Large intestine (tissue), 3 donors: ENCODE measurements at regions not wholly inside any gene's neighbourhood (a gene's known extent, or its start where the extent isn't known, plus 50 kb on each side); places are given as distances from the start of the nearest gene placed in this dataset.
"Not testable (repeated sequence)": the region's sequence is repeated elsewhere in the genome, so short reads cannot be mapped to it uniquely, and the experiment has no call there.

Source experiments
- DNase-seq, 2 donors: peaks; one replicate each; pipeline versions ENCODE4 v3.0.0 to v3.0.0-alpha.2; 2013
- H3K27ac ChIP-seq: one replicate; pipeline ENCODE4 v1.5.1; 2013; ENCODE audit warnings: low read length
- H3K27me3 ChIP-seq: 2 replicates; pipeline ENCODE4 v1.6.1; 2013; ENCODE audit warnings: low read length; ENCODE audit not compliant: control insufficient read depth, insufficient read depth
- H3K36me3 ChIP-seq: 2 replicates; pipeline ENCODE4 v1.6.1; 2013; ENCODE audit warnings: low read length; ENCODE audit not compliant: control insufficient read depth, insufficient read depth
- H3K4me1 ChIP-seq: one replicate; pipeline ENCODE4 v1.6.1; 2013; ENCODE audit warnings: low read length; ENCODE audit not compliant: control insufficient read depth, insufficient read depth
- H3K4me3 ChIP-seq: one replicate; pipeline ENCODE4 v1.5.1; 2013; ENCODE audit warnings: low read length
- H3K9me3 ChIP-seq: one replicate; pipeline ENCODE4 v1.6.1; 2013; ENCODE audit warnings: mild to moderate bottlenecking, low read depth, low read length, moderate library complexity; ENCODE audit not compliant: control insufficient read depth
- WGBS: methylation state at CpG from one replicate; pipeline ENCODE4 v1.1.5; 2013; ENCODE audit warnings: low lambda C conversion rate; ENCODE audit not compliant: insufficient coverage; 5-methylcytosine and 5-hydroxymethylcytosine counted together

DNA sequence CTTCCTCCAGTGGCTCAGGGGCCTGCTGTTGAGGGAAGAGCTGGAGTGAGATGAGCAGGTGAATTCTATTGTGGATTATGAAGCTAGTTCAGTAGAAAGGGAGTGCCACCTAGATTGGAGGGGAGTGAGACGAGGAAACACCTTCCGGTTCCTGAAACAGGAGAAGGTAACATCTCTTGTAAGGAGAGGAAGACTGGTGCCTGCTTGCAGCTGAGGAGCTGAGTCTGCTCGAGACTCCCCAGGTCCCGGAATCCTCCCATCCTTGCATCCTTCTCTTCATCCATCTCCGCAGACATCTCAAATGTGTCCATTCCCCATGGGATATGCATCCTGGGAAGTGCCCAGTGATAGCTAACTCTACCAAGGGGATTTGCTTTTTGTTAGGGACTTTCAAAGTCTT, 242.9 kb upstream of the ZFP64 start:
- H3K27ac ChIP-seq, result no peak overlapping the region
- peaks cover 2% of the 10 kb centered on the region for H3K27me3 ChIP-seq
- H3K4me1 ChIP-seq, result no peaks in the 10 kb centered on the region
- no peak overlapping the region for H3K4me3 ChIP-seq
- DNase-seq, result no peak
- no peaks in the 10 kb centered on the region for H3K9me3 ChIP-seq
- no peaks in the 10 kb centered on the region for H3K36me3 ChIP-seq
- no CpG with 5 or more reads among the region's 5 CpGs for WGBS

- DNase-seq, result no peak
- no CpG with 5 or more reads among the region's 2 CpGs for WGBS
- no peaks in the 10 kb centered on the region for H3K9me3 ChIP-seq
- no peaks in the 10 kb centered on the region for H3K27me3 ChIP-seq
- H3K4me3 ChIP-seq, result no peak overlapping the region
- no peak overlapping the region for H3K27ac ChIP-seq
- no peaks in the 10 kb centered on the region for H3K4me1 ChIP-seq
- H3K36me3 ChIP-seq, result no peaks in the 10 kb centered on the region
Observed at GRCh38 chr20:52434041-52434425, 242.5 kb upstream of the ZFP64 start.

DNA sequence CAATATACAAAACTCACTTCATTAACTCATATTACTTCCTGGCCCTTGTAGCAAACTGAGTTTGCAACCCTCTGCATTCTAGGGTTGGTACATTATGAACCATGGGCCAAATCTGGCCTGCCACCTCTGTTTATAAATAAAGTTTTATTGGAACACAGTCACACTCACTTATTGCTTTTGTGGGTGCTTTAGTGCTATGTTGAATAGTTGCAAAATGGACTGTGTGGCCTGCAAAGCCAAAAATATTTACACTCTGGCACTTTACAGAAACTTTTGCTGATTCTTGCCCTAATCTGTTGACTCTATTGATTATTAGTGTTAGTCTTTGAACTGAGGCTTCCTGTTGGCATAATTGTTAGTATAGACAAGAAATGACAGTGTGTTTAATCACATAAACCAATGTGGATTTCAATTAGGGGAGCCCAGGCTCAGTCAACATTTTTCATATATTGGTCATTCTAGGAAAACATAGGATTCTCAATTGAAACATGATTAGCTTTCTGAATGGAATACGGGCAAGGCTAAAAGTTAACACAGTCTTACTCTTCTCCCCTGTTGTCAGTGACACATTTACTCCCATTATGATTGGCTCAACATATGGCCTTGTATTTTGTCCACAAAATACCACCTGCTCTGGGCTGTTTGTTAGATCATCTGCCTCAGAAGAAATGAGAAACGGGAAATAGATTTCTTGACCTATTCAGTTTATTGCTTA, 241.9 kb upstream of the ZFP64 start:
- no CpG with 5 or more reads among the region's 2 CpGs for WGBS
- no peak overlapping the region for H3K27ac ChIP-seq

GRCh38 chr20:52432740-52433139, 241.2 kb upstream of the ZFP64 start:
- Histone ChIP-seq H3K4me1 (no peaks in the 10 kb centered on the region), H3K27ac (no peak overlapping the region), H3K27me3 (no peaks in the 10 kb centered on the region), H3K36me3 (no peaks in the 10 kb centered on the region), H3K4me3 (no peak overlapping the region), H3K9me3 (no peaks in the 10 kb centered on the region)
- DNase-seq, result no peak
- no CpG with 5 or more reads among the region's 2 CpGs for WGBS

More for the DNA sequence above, 241.9 kb upstream of the ZFP64 start:
- Histone ChIP-seq H3K36me3 (no peaks in the 10 kb centered on the region), H3K4me3 (no peak overlapping the region), H3K9me3 (no peaks in the 10 kb centered on the region), H3K4me1 (no peaks in the 10 kb centered on the region), H3K27me3 (no peaks in the 10 kb centered on the region)
- DNase-seq, result no peak

DNA sequence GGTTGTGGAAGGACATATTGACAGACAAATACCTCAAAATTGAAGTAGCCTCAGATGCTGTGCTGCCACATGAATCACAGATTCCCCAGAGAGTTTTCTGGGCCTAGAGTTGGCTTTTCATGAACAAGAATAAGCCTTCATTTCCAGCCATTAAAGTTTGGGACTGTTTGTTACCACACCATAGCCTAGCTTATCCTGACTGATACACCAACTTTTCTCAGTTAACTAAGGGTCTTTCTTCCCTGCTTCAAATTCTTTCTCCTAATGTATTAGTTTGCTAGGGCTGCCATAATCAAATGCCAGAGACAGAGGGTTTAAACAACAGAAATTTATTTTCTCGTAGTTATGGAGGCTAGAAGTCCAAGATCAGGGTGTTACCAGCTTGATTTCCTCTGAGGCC, 237.4 kb upstream of the ZFP64 start:
- 100% methylated on average over 1 of the region's 1 CpG for WGBS
- H3K27ac ChIP-seq, result no peak overlapping the region
- H3K27me3 ChIP-seq, result no peaks in the 10 kb centered on the region

DNA sequence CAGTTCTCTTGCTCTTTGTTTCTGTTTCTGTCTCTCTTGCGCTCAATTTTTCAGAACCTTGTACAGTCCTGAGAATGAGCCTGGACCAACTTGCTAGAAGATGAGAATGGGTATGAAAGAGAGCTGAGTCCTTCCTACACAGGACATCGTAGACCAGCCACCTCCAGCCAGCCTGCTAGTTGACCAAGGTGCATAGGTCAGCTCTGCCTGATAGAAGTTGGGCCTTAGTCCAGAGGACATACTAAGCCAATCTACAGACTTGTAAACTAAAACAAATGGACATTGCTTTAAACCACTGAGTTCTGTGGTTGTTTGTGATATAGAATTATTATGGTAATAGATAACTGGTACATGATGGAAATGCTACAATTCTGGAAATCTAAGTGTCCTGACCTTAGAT, 236.4 kb upstream of the ZFP64 start:
- no peak for DNase-seq
- no peaks in the 10 kb centered on the region for H3K27me3 ChIP-seq
- no peak overlapping the region for H3K4me3 ChIP-seq
- no peak overlapping the region for H3K27ac ChIP-seq
- H3K9me3 ChIP-seq, result no peaks in the 10 kb centered on the region
- WGBS, result no CpG with 5 or more reads among the region's 2 CpGs
- no peaks in the 10 kb centered on the region for H3K4me1 ChIP-seq
- H3K36me3 ChIP-seq, result no peaks in the 10 kb centered on the region

More for the DNA sequence above, 237.4 kb upstream of the ZFP64 start:
- Histone ChIP-seq H3K9me3 (no peaks in the 10 kb centered on the region), H3K36me3 (no peaks in the 10 kb centered on the region), H3K4me3 (no peak overlapping the region), H3K4me1 (no peaks in the 10 kb centered on the region)
- DNase-seq, result no peak

DNA sequence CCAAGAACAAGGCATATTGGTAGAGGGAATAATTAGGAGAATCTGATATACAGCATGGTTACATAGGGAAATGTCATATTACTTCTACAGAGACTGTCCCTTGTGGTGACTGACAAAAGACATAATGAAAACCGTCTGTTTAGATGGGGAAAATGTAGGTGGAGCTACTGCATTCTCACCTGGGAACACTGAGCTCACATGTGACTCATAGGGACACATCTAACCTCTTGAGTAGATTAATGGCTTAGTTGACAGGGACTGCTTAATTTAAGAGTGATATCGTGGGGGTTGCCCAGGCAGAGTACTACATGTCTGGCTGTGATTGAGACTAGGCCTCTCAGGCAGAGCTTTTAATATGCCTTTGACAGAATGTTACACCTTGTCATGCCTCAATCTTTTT, 235.3 kb upstream of the ZFP64 start:
- Histone ChIP-seq H3K27me3 (no peaks in the 10 kb centered on the region), H3K4me1 (no peaks in the 10 kb centered on the region), H3K36me3 (no peaks in the 10 kb centered on the region), H3K27ac (no peak overlapping the region), H3K9me3 (no peaks in the 10 kb centered on the region), H3K4me3 (no peak overlapping the region)
- DNase-seq, result no peak
- WGBS, result 33% methylated on average over 1 of the region's 2 CpGs

- no peaks in the 10 kb centered on the region for H3K4me1 ChIP-seq
- no peaks in the 10 kb centered on the region for H3K36me3 ChIP-seq
- H3K27ac ChIP-seq, result no peak overlapping the region
- no peaks in the 10 kb centered on the region for H3K27me3 ChIP-seq
- WGBS, result 80% methylated on average over 1 of the region's 5 CpGs
- no peaks in the 10 kb centered on the region for H3K9me3 ChIP-seq
- DNase-seq, result no peak
- H3K4me3 ChIP-seq, result no peak overlapping the region
Observed at GRCh38 chr20:52425701-52426100, 234.1 kb upstream of the ZFP64 start.

DNA sequence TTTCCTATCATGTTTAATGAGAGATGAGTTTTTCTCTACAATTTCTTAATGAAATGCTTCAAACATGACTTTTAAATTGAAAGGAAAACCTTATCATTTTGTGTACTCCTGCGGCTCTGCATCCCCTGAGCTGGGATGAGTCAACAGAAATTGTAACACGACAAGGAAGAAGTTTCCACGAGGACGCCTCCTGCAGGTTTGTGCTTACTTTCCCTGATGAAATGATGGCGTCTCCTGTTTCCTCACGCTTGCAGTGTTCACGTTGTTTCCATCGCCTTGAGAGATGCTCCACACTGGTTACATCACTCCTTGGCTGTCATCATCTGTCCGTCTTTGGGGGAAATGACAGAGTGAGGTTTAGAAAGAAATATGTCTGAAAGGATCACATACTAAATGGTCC, 233.7 kb upstream of the ZFP64 start:
- H3K4me3 ChIP-seq, result no peak overlapping the region
- no CpG with 5 or more reads among the region's 9 CpGs for WGBS
- no peaks in the 10 kb centered on the region for H3K27me3 ChIP-seq
- H3K27ac ChIP-seq, result no peak overlapping the region
- no peaks in the 10 kb centered on the region for H3K4me1 ChIP-seq
- H3K36me3 ChIP-seq, result no peaks in the 10 kb centered on the region
- DNase-seq, result no peak
- H3K9me3 ChIP-seq, result no peaks in the 10 kb centered on the region

- not testable (repeated sequence) for H3K36me3 ChIP-seq, H3K27ac ChIP-seq, H3K4me3 ChIP-seq, H3K4me1 ChIP-seq, H3K9me3 ChIP-seq, DNase-seq, H3K27me3 ChIP-seq
- WGBS, result 83% methylated on average over 1 of the region's 6 CpGs
Observed at GRCh38 chr20:52424357-52424942, 232.9 kb upstream of the ZFP64 start.

GRCh38 chr20:52423536-52424140, 232.1 kb upstream of the ZFP64 start:
- not testable (repeated sequence) for H3K27ac ChIP-seq, H3K27me3 ChIP-seq, H3K9me3 ChIP-seq, H3K4me3 ChIP-seq, H3K4me1 ChIP-seq, DNase-seq, H3K36me3 ChIP-seq
- 80% methylated on average over 1 of the region's 4 CpGs for WGBS
